OCI-LY7 (cell line): ENCODE measurements at regions not wholly inside any gene's neighbourhood (a gene's known extent, or its start where the extent isn't known, plus 50 kb on each side); places are given as distances from the start of the nearest gene placed in this dataset.
"Not testable (repeated sequence)": the region's sequence is repeated elsewhere in the genome, so short reads cannot be mapped to it uniquely, and the experiment has no call there.

Experiments used
- BruUV-seq: library from RNA; stranded (reverse); fragments of 400-500 nt; replicated peaks from 2 replicates; lab custom pipeline; 2021; lab: Mats Ljungman, UMichigan
- CTCF ChIA-PET: fragments of 300-600 bp; sonication (Branson Sonifier 250); formaldehyde crosslinking; loops from one replicate; lab custom pipeline; 2022; ENCODE audit warnings: antibody characterized with exemption; ENCODE audit not compliant: unreplicated experiment; lab: Charles Lee
- POLR2A ChIA-PET: fragments of 300-600 bp; sonication (Branson Sonifier 250); formaldehyde crosslinking; loops from one replicate; lab custom pipeline; 2022; ENCODE audit warnings: antibody characterized with exemption; lab: Charles Lee
- DNase-seq: peaks from one replicate; pipeline ENCODE4 v3.0.0-alpha.2; 2015; ENCODE audit warnings: low spot score
- H2AFZ ChIP-seq: fragments of 200-600 bp; sonication (generic), shearing (Covaris generic); 2 replicates; pipeline ENCODE4 v1.6.1; 2014; ENCODE audit warnings: mild to moderate bottlenecking, antibody characterized with exemption, low read length, moderate library complexity
- H3K27ac ChIP-seq: fragments of 200-600 bp; sonication (generic); 2 replicates; pipeline ENCODE4 v1.5.1; 2014; ENCODE audit warnings: mixed run types, low read depth, mild to moderate bottlenecking, moderate library complexity, low read length, inconsistent platforms; ENCODE audit not compliant: poor library complexity, severe bottlenecking
- H3K36me3 ChIP-seq: fragments of 200-600 bp; sonication (generic); 2 replicates; pipeline ENCODE4 v1.6.1; 2014; ENCODE audit warnings: mild to moderate bottlenecking, antibody characterized with exemption, low read length, moderate library complexity, mixed read lengths; ENCODE audit not compliant: insufficient read depth
- H3K4me1 ChIP-seq: fragments of 200-600 bp; sonication (generic); 2 replicates; pipeline ENCODE4 v1.5.1; 2014; ENCODE audit warnings: mild to moderate bottlenecking, low read length; ENCODE audit not compliant: insufficient read depth, poor library complexity, severe bottlenecking
- H3K4me2 ChIP-seq: fragments of 200-600 bp; sonication (generic); 2 replicates; pipeline ENCODE4 v1.6.1; 2014; ENCODE audit warnings: mild to moderate bottlenecking, low read length
- H3K4me3 ChIP-seq: fragments of 200-600 bp; sonication (generic); 2 replicates; pipeline ENCODE4 v1.5.1; 2014; ENCODE audit warnings: mild to moderate bottlenecking, low read depth, low read length; ENCODE audit not compliant: poor library complexity, severe bottlenecking
- H3K79me2 ChIP-seq: fragments of 200-600 bp; sonication (generic); 2 replicates; pipeline ENCODE4 v1.6.1; 2016; ENCODE audit warnings: low read depth, mild to moderate bottlenecking, low read length, moderate library complexity, mixed read lengths; ENCODE audit not compliant: insufficient read depth
- H3K9me2 ChIP-seq: fragments of 200-600 bp; sonication (generic); 2 replicates; pipeline ENCODE4 v1.6.1; 2016; ENCODE audit warnings: mild to moderate bottlenecking, low read length, mixed read lengths; ENCODE audit not compliant: insufficient read depth
- H3K9me3 ChIP-seq: fragments of 200-600 bp; sonication (generic); 2 replicates; pipeline ENCODE4 v1.6.1; 2014; ENCODE audit warnings: mild to moderate bottlenecking, mixed run types, low read length, mixed read lengths
- H4K20me1 ChIP-seq: fragments of 200-600 bp; sonication (generic); 2 replicates; pipeline ENCODE4 v1.6.1; 2014; ENCODE audit warnings: mild to moderate bottlenecking, antibody characterized with exemption, low read length, moderate library complexity, mixed read lengths; ENCODE audit not compliant: insufficient read depth
- EZH2phosphoT487 ChIP-seq: fragments of 200-600 bp; sonication (generic); IDR thresholded peaks from 2 replicates; pipeline ENCODE4 v1.6.1; 2018; ENCODE audit warnings: low read depth, borderline replicate concordance, mild to moderate bottlenecking, mixed run types, antibody characterized with exemption, low read length, moderate library complexity, mixed read lengths
- intact Hi-C: fragments of 100-400 bp; cut with micrococcal nuclease; formaldehyde crosslinking; loops from one replicate; pipeline ENCODE4 v1.10.0; 2022; ENCODE audit not compliant: unreplicated experiment
- TF ChIP-seq, protein P1 (sequence below): fragments of 200-600 bp; sonication (generic); conservative IDR thresholded peaks from 2 replicates; pipeline ENCODE4 v1.5.1; 2014; ENCODE audit warnings: mild to moderate bottlenecking, antibody characterized with exemption, low read length, moderate library complexity, mixed read lengths

GRCh38 chr12:124646385-124647230, 79.2 kb upstream of the NCOR2 start:
- Histone ChIP-seq H3K79me2 (no peaks in the 10 kb centered on the region), H3K4me1 (no peaks in the 10 kb centered on the region), H3K4me2 (no peak overlapping the region), H3K27ac (no peak overlapping the region), H3K4me3 (no peak overlapping the region), H3K9me2 (no peaks in the 10 kb centered on the region), H3K9me3 (no peaks in the 10 kb centered on the region), H4K20me1 (no peaks in the 10 kb centered on the region), H2AFZ (no peak overlapping the region), H3K36me3 (no peaks in the 10 kb centered on the region)
- ChIA-PET CTCF (interaction anchor here (1.1 kb wide), 1 partner anchor 69 kb away, joined by 3 read pairs; no protein-coding TSS in a partner anchor), POLR2A (no interaction called here)
- TF ChIP-seq, protein P1, sequence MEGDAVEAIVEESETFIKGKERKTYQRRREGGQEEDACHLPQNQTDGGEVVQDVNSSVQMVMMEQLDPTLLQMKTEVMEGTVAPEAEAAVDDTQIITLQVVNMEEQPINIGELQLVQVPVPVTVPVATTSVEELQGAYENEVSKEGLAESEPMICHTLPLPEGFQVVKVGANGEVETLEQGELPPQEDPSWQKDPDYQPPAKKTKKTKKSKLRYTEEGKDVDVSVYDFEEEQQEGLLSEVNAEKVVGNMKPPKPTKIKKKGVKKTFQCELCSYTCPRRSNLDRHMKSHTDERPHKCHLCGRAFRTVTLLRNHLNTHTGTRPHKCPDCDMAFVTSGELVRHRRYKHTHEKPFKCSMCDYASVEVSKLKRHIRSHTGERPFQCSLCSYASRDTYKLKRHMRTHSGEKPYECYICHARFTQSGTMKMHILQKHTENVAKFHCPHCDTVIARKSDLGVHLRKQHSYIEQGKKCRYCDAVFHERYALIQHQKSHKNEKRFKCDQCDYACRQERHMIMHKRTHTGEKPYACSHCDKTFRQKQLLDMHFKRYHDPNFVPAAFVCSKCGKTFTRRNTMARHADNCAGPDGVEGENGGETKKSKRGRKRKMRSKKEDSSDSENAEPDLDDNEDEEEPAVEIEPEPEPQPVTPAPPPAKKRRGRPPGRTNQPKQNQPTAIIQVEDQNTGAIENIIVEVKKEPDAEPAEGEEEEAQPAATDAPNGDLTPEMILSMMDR = no peak
- TF ChIP-seq EZH2phosphoT487 = no peak
- no TSS peak for BruUV-seq
- intact Hi-C loops = no loop called here
- DNase-seq = no peak

- H3K36me3 ChIP-seq = no peaks in the 10 kb centered on the region
- no peaks in the 10 kb centered on the region for H3K9me2 ChIP-seq
- BruUV-seq = no TSS peak
- H3K27ac ChIP-seq = no peak overlapping the region
- TF ChIP-seq, protein P1 = no peak
- TF ChIP-seq EZH2phosphoT487 = no peak
- H3K4me1 ChIP-seq = no peaks in the 10 kb centered on the region
- H2AFZ ChIP-seq = no peak overlapping the region
- H3K9me3 ChIP-seq = no peaks in the 10 kb centered on the region
- CTCF ChIA-PET = no interaction called here
- H3K79me2 ChIP-seq = no peaks in the 10 kb centered on the region
- no peak overlapping the region for H3K4me3 ChIP-seq
- H4K20me1 ChIP-seq = no peaks in the 10 kb centered on the region
- H3K4me2 ChIP-seq = no peak overlapping the region
- DNase-seq = no peak
- intact Hi-C loops = no loop called here
- POLR2A ChIA-PET = interaction anchor here (0.7 kb wide), 1 partner anchor 42 kb away, joined by 3 read pairs; no protein-coding TSS in a partner anchor
Observed at GRCh38 chr12:124645530-124646244, 78.3 kb upstream of the NCOR2 start.

GRCh38 chr12:124643768-124644167, 76.4 kb upstream of the NCOR2 start:
- POLR2A ChIA-PET = interaction anchor here (0.5 kb wide), 1 partner anchor 9 kb away, joined by 3 read pairs; no protein-coding TSS in a partner anchor
- DNase-seq, H3K9me2 ChIP-seq, H3K4me1 ChIP-seq, H3K4me2 ChIP-seq, CTCF ChIA-PET, H3K4me3 ChIP-seq, H3K27ac ChIP-seq, H3K79me2 ChIP-seq, BruUV-seq, H3K36me3 ChIP-seq, H2AFZ ChIP-seq, intact Hi-C loops, H4K20me1 ChIP-seq, H3K9me3 ChIP-seq: not testable (repeated sequence)
